H9 (cell line): ENCODE measurements at regions not wholly inside any gene's neighbourhood (a gene's known extent, or its start where the extent isn't known, plus 50 kb on each side); places are given as distances from the start of the nearest gene placed in this dataset.

Experiments used
- DNase-seq: peaks from one replicate; pipeline ENCODE4 v3.0.0-alpha.2; 2017
- H2AFZ ChIP-seq: one replicate; pipeline ENCODE4 v1.6.1; 2013; ENCODE audit warnings: mild to moderate bottlenecking, low read length, control low read depth, moderate library complexity
- H2AK5ac ChIP-seq: 2 replicates; pipeline ENCODE4 v1.6.1; 2013; ENCODE audit warnings: low read length, control low read depth, mixed read lengths; ENCODE audit not compliant: insufficient read length
- H2BK120ac ChIP-seq: one replicate; pipeline ENCODE4 v1.6.1; 2013; ENCODE audit warnings: low read depth, mild to moderate bottlenecking, low read length, control low read depth, inconsistent platforms; ENCODE audit not compliant: poor library complexity, severe bottlenecking
- H2BK12ac ChIP-seq: 2 replicates; pipeline ENCODE4 v1.6.1; 2013; ENCODE audit warnings: low read length, control low read depth, mixed read lengths, low read depth; ENCODE audit not compliant: insufficient read length
- H2BK15ac ChIP-seq: 2 replicates; pipeline ENCODE4 v1.6.1; 2013; ENCODE audit warnings: low read depth, low read length, control low read depth
- H2BK20ac ChIP-seq: one replicate; pipeline ENCODE4 v1.6.1; 2013; ENCODE audit warnings: low read depth, mild to moderate bottlenecking, low read length, control low read depth, inconsistent platforms; ENCODE audit not compliant: poor library complexity, severe bottlenecking
- H2BK5ac ChIP-seq: 2 replicates; pipeline ENCODE4 v1.6.1; 2013; ENCODE audit warnings: low read length, control low read depth, mixed read lengths; ENCODE audit not compliant: insufficient read length
- H3K14ac ChIP-seq: 2 replicates; pipeline ENCODE4 v1.6.1; 2013; ENCODE audit warnings: low read length, control low read depth; ENCODE audit not compliant: insufficient read depth
- H3K18ac ChIP-seq: 2 replicates; pipeline ENCODE4 v1.6.1; 2013; ENCODE audit warnings: low read depth, mild to moderate bottlenecking, mixed read lengths, low read length, control low read depth; ENCODE audit not compliant: insufficient read length
- H3K23ac ChIP-seq: 2 replicates; pipeline ENCODE4 v1.6.1; 2013; ENCODE audit warnings: low read length, control low read depth, mixed read lengths, low read depth; ENCODE audit not compliant: insufficient read length
- H3K23me2 ChIP-seq: 2 replicates; pipeline ENCODE4 v1.6.1; 2013; ENCODE audit warnings: low read depth, mild to moderate bottlenecking, mixed read lengths, low read length, control low read depth; ENCODE audit not compliant: insufficient read length, poor library complexity, severe bottlenecking
- H3K27ac ChIP-seq: 2 replicates; pipeline ENCODE4 v1.5.1; 2013; ENCODE audit warnings: low read length, control low read depth, mixed read lengths, low read depth; ENCODE audit not compliant: insufficient read length
- H3K27me3 ChIP-seq: 2 replicates; pipeline ENCODE4 v1.6.1; 2013; ENCODE audit warnings: low read length, control low read depth, inconsistent platforms; ENCODE audit not compliant: insufficient read depth
- H3K4ac ChIP-seq: 2 replicates; pipeline ENCODE4 v1.6.1; 2013; ENCODE audit warnings: low read depth, mild to moderate bottlenecking, control low read depth, inconsistent platforms, low read length, moderate library complexity
- H3K4me1 ChIP-seq: 2 replicates; pipeline ENCODE4 v1.6.1; 2013; ENCODE audit warnings: low read length, control low read depth, inconsistent platforms; ENCODE audit not compliant: insufficient read depth
- H3K4me2 ChIP-seq: 2 replicates; pipeline ENCODE4 v1.6.1; 2013; ENCODE audit warnings: low read length, control low read depth, mixed read lengths; ENCODE audit not compliant: insufficient read length, insufficient read depth
- H3K56ac ChIP-seq: 2 replicates; pipeline ENCODE4 v1.6.1; 2013; ENCODE audit warnings: low read depth, mild to moderate bottlenecking, mixed read lengths, low read length, control low read depth; ENCODE audit not compliant: insufficient read length
- H3K79me1 ChIP-seq: 2 replicates; pipeline ENCODE4 v1.6.1; 2013; ENCODE audit warnings: low read depth, mild to moderate bottlenecking, moderate library complexity, low read length, control low read depth, inconsistent platforms; ENCODE audit not compliant: insufficient read depth, poor library complexity, severe bottlenecking
- H3K79me2 ChIP-seq: 2 replicates; pipeline ENCODE4 v1.6.1; 2013; ENCODE audit warnings: low read length, control low read depth, inconsistent platforms; ENCODE audit not compliant: insufficient read depth
- H3K9ac ChIP-seq: 2 replicates; pipeline ENCODE4 v1.6.1; 2013; ENCODE audit warnings: low read length, control low read depth, mixed read lengths; ENCODE audit not compliant: insufficient read length; ENCODE audit errors: extremely low read depth
- H3K9me3 ChIP-seq: one replicate; pipeline ENCODE4 v1.6.1; 2013; ENCODE audit warnings: low read depth, low read length, inconsistent platforms; ENCODE audit not compliant: control insufficient read depth
- H3T11ph ChIP-seq: one replicate; pipeline ENCODE4 v1.6.1; 2013; ENCODE audit warnings: mild to moderate bottlenecking, low read length, control low read depth, inconsistent platforms
- H4K20me1 ChIP-seq: one replicate; pipeline ENCODE4 v1.6.1; 2013; ENCODE audit not compliant: control insufficient read depth, insufficient read length, insufficient read depth
- H4K5ac ChIP-seq: 2 replicates; pipeline ENCODE4 v1.6.1; 2013; ENCODE audit warnings: low read depth, mild to moderate bottlenecking, mixed read lengths, low read length, control low read depth; ENCODE audit not compliant: insufficient read length
- H4K8ac ChIP-seq: replicated peaks from 2 replicates; pipeline ENCODE4 v1.6.1; 2013; ENCODE audit warnings: low read length, control low read depth, mixed read lengths, low read depth; ENCODE audit not compliant: insufficient read length
- H4K91ac ChIP-seq: 2 replicates; pipeline ENCODE4 v1.6.1; 2013; ENCODE audit warnings: low read depth, mild to moderate bottlenecking, moderate library complexity, mixed read lengths, low read length, control low read depth; ENCODE audit not compliant: insufficient read length
- H3K27ac Mint-ChIP-seq, 3 experiments: 2 replicates in 2 of 3; 3 replicates in 1 of 3; pipeline ENCODE4 v1.8.0; 2020 to 2021; ENCODE audit warnings: mixed read lengths in 3 of 3, mild to moderate bottlenecking in 1 of 3, moderate library complexity in 1 of 3
- H3K27me3 Mint-ChIP-seq: 2 replicates; pipeline ENCODE4 v1.8.0; 2021; ENCODE audit warnings: low read depth, mild to moderate bottlenecking, moderate library complexity, mixed read lengths
- H3K36me3 Mint-ChIP-seq, 3 experiments: 2 replicates in 2 of 3; 3 replicates in 1 of 3; pipeline ENCODE4 v1.8.0; 2020 to 2021; ENCODE audit warnings: low read depth in 3 of 3, mixed read lengths in 3 of 3; ENCODE audit not compliant: insufficient read depth in 1 of 3
- H3K4me1 Mint-ChIP-seq, 2 experiments: 2 replicates each; pipeline ENCODE4 v1.8.0; 2020; ENCODE audit warnings: mixed read lengths in 2 of 2
- H3K4me3 Mint-ChIP-seq, 2 experiments: 2 replicates in 1 of 2; 3 replicates in 1 of 2; pipeline ENCODE4 v1.8.0; 2020 to 2021; ENCODE audit warnings: mild to moderate bottlenecking in 2 of 2, mixed read lengths in 2 of 2, moderate library complexity in 1 of 2
- H3K9me3 Mint-ChIP-seq, 2 experiments: 2 replicates in 1 of 2; 3 replicates in 1 of 2; pipeline ENCODE4 v1.8.0; 2020; ENCODE audit warnings: mild to moderate bottlenecking in 2 of 2, mixed read lengths in 2 of 2, moderate library complexity in 1 of 2
- CTCF ChIP-seq: fragments of 200-600 bp; sonication (generic); conservative IDR thresholded peaks from 3 replicates; pipeline ENCODE4 v1.8.0; 2021; ENCODE audit warnings: antibody characterized with exemption, mild to moderate bottlenecking
- WGBS: extraction: QIAGEN DNeasy Blood & Tissue Kit; methylation state at CpG from one replicate; pipeline ENCODE4 v1.1.7; 2013; ENCODE audit warnings: missing lambda C conversion rate, low lambda C conversion rate, mixed read lengths; ENCODE audit not compliant: insufficient read length; ENCODE audit errors: extremely low coverage; 5-methylcytosine and 5-hydroxymethylcytosine counted together

GRCh38 chr1:59133997-59134396 is 162.9 kb upstream of the FGGY start:
- no peak overlapping the region for H4K8ac ChIP-seq
- H3K4me3 Mint-ChIP-seq = no peak overlapping the region
- H3K27ac Mint-ChIP-seq = no peak overlapping the region
- H3K23me2 ChIP-seq = no peaks in the 10 kb centered on the region
- H3K4me2 ChIP-seq = no peak overlapping the region
- H3K9me3 Mint-ChIP-seq = no peaks in the 10 kb centered on the region
- no peak overlapping the region for H4K5ac ChIP-seq
- no peak for DNase-seq
- no peak overlapping the region for H3K4ac ChIP-seq
- no peak overlapping the region for H2BK20ac ChIP-seq
- H2AFZ ChIP-seq = no peak overlapping the region
- no peaks in the 10 kb centered on the region for H3K9me3 ChIP-seq
- no peak overlapping the region for H3T11ph ChIP-seq
- H2BK5ac ChIP-seq = no peak overlapping the region
- no peak overlapping the region for H4K91ac ChIP-seq
- no peak overlapping the region for H3K27ac ChIP-seq
- H2BK15ac ChIP-seq = no peak overlapping the region
- no peaks in the 10 kb centered on the region for H4K20me1 ChIP-seq
- H2BK12ac ChIP-seq = no peak overlapping the region
- TF ChIP-seq CTCF = no peak
- H3K4me1 ChIP-seq = peaks cover 4% of the 10 kb centered on the region; the same call in 1 of the 2 replicates
- H2AK5ac ChIP-seq = no peak overlapping the region
- no peaks in the 10 kb centered on the region for H3K27me3 Mint-ChIP-seq
- H3K79me1 ChIP-seq = no peaks in the 10 kb centered on the region
- H3K79me2 ChIP-seq = no peaks in the 10 kb centered on the region
- H3K18ac ChIP-seq = no peak overlapping the region
- H3K14ac ChIP-seq = no peak overlapping the region
- WGBS = no CpG with 5 or more reads among the region's 1 CpG
- H2BK120ac ChIP-seq = no peak overlapping the region
- H3K23ac ChIP-seq = no peak overlapping the region
- peaks cover 0 to 5% (median 4%) of the 10 kb centered on the region in 3 experiments; a peak in 4 of 7 replicates for H3K36me3 Mint-ChIP-seq
- no peaks in the 10 kb centered on the region for H3K27me3 ChIP-seq
- peaks cover 8 to 24% of the 10 kb centered on the region in 2 experiments for H3K4me1 Mint-ChIP-seq
- no peak overlapping the region for H3K56ac ChIP-seq
- no peak overlapping the region for H3K9ac ChIP-seq
